Right ventricle myocardium inferior (tissue), 1 donor: ENCODE measurements at regions not wholly inside any gene's neighbourhood (a gene's known extent, or its start where the extent isn't known, plus 50 kb on each side); places are given as distances from the start of the nearest gene placed in this dataset.
A peak's percentile ranks its signal among the peaks of the same experiment; 100 is the strongest.

Source experiments
- ATAC-seq: fragments of 200-7000 bp; cut with Tn5 transposase; one replicate; pipeline ENCODE4 v1.9.1; 2020; ENCODE audit warnings: mild to moderate bottlenecking, moderate library complexity
- DNase-seq: peaks from one replicate; pipeline ENCODE4 v3.0.0; 2021; ENCODE audit errors: missing footprints
- intact Hi-C: fragments of 100-400 bp; cut with DNase I; formaldehyde crosslinking; loops from one replicate; pipeline ENCODE4 v1.11.0; 2022
- donor health status: DM: no; HTN: yes; CAD: no; lungs with severe emphysema.

DNA sequence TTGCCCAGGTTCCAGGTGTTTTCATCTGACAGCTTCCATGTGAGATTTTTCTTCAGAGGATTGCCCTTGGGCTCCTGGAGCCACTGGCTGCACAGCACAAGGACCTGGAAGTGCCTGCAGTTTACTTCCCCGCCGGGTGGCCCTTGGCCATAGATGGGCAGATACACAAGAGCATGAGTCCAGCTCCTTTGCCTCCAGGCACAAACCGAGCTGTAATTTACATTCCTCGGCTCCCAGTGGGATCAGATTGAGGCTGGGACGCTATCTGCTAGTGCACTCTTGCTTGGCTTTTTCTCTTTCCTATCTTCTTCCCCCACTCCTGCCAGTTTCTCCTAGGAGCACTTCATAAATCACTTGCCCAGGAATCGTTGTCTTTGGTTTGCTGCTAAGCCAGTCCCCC is 85.4 kb upstream of the RALY start:
- DNase-seq, result no peak
- intact Hi-C loops, result no loop called here
- ATAC-seq, result no peak

DNA sequence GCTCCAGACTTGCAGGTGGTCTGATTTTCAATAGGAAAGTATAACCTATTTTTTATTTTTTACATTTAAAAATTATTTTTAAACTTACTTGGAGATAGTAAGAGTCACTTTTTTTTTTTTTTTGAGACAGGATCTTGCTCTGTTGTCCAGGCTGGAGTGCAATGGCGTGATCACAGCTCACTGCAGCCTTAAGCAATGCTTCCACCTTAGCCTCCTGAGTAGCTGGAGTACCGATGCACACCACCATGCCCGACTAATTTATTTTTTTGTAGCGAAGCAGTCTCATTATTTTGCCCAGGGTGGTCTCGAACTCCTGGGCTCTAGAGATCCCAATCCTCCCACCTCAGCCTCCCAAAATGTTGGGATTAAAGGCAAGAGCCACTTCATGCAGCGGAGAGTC is 84.8 kb upstream of the RALY start:
- ATAC-seq (no peak), DNase-seq (no peak)
- intact Hi-C loops, result no loop called here

DNA sequence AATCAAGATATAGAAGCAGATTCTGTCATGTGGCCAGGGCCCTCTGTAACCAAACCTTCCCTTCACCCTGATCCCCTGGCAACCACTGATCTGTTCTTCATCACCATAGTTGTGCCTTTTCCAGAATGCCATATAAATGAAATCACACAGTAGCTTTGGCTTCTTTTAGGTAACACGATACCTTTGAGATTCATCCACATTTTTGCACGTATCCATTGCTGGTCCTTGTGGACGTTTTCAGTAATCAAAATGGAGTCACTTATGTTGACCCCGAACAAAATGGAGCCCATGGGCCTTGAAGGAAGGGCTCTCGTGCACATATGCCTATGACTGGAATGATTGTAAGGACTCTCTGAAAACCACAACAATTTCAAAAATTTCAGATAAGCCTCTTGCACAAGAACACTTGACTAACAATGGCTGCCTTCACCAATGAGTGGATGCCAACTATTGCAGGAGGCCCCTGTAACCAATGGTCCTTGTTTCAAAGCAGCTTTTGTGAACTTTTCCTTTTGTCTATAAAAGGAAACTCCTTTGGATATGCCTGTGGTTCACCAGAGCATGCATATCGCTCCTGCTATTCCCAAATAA is 84.3 kb upstream of the RALY start:
- intact Hi-C loops, result no loop called here
- ATAC-seq (peak; percentile 37), DNase-seq (no peak)

DNA sequence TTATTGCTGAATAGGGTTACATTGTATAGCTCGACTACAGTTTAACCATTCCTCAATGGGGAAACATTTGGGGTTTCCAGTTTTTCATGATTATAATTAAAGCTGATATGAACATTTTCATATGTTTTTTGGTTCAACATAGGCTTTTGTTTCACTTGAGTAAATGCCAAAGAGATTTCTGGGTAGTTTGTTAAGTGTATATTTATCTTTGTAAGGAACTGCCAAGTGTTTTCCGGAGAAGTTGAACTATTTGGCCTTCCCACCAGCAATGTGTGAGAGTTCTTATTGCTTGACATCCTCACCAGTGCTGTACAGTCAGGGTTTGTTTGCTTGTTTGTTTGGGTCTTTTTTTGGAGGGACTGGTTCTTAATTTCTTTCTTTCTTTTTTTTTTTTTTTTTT is 83.7 kb upstream of the RALY start:
- no peak for DNase-seq
- intact Hi-C loops, result no loop called here
- no peak for ATAC-seq

DNA sequence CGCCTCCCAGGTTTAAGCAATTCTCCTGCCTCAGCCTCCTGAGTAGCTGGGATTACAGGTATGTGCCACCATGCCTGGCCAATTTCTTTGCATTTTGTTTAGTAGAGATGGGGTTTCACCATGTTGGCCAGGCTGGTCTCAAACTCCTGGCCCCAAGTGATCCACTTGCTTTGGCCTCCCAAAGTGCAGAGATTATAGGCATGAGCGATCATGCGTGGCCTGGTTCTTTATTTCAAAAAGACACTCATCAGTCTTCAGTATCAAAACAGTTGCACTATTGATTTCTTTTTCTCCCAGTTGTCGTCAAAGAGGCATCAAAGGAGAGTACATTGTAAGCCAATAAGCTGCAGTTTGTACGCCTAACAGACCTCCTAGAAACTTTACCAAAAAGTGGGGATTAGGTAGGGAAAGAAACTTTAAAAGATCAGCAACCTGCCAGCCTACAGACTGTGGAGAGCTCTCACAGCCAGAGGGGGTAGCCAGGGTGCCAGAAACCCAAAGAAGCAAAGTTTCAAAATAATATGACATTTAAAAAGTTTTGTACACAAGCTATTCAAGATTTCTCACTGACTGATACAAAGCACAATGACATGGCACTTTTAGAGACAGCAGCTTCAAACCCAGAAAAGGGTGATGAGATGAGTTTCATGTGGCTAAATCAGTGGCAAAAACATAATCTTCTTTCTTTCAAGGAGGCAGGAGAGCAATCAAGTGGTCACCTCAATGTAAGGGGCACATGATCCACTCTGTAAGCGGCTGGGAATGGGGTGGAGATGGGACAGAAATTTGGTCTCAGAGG is 83.0 kb upstream of the RALY start:
- intact Hi-C loops, result no loop called here
- DNase-seq (no peak), ATAC-seq (no peak)

DNA sequence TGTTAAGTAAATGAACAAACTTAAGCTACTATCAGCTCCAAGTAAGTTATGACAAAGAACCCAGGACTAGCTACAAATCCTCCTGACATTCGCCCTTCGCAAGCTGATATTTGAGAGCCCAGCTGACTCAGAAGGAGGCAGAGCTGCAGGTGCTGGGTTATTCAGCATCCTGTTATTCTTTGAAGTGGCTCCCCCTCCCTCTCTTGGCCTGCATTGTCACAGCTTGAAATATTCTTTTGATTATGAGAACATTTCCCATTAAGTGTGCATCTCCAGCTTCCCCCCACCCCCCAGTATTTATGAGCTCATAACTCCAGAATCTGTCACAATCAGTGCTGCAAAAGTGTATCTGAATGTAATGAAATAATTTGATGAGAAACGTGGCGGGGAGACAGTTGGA is 78.8 kb upstream of the RALY start:
- intact Hi-C loops, result loop anchor here (5.0 kb wide), 1 partner anchor 152 kb away; no protein-coding TSS in a partner anchor
- DNase-seq, result no peak
- no peak for ATAC-seq

DNA sequence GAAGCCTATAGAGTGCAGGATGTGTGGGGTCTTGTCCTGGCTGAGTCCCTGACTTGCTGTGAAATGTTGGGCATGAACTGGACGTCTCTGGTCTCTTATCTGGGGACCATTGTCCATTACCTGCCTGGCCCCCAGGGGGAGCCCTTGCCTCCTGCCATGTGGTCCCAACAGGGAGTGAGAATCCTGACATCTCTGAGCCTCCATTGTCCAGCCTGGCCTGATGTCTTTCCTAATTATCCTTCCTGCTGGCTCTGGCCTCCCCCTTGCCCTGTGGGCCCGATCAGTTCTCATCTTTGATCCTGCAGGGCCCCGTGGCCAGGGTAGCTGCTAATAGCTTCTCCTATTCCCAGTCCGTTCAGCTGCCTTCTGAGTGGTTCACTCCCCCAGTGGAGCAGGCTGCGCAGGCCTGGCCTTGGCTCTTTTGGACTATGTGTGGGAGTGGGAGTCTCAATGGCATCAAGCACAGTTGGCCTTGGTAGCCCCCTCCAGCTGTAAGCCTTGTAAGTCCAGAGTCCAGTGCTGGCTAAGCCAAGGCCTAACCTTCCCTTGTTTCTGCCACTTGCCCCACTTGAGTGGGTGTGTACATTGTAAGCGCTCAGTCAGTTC is 77.9 kb upstream of the RALY start:
- peak; percentile 13 for ATAC-seq
- intact Hi-C loops, result loop anchor here (5.0 kb wide), 1 partner anchor 151 kb away; no protein-coding TSS in a partner anchor
- DNase-seq, result peak; percentile 72

DNA sequence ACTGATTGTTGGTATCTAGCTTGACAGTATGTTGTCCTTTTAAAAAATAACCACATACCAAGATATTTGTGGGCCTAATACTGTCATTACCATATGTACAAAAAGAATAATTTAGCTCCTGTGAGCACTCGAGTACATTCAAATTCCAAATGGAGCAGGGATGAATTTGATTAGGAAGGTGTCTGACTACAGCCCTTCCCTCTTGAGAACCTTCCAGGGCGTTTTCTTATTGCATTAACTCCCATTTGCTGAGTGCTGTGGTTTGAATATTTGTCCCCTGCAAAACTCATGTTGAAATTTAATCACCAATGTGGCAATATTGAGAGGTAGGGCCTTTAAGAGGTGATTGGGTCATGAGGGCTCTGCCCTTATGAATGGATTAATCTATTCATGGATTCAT is 76.9 kb upstream of the RALY start:
- no peak for DNase-seq
- intact Hi-C loops, result loop anchor here (5.0 kb wide), 1 partner anchor 151 kb away; no protein-coding TSS in a partner anchor

DNA sequence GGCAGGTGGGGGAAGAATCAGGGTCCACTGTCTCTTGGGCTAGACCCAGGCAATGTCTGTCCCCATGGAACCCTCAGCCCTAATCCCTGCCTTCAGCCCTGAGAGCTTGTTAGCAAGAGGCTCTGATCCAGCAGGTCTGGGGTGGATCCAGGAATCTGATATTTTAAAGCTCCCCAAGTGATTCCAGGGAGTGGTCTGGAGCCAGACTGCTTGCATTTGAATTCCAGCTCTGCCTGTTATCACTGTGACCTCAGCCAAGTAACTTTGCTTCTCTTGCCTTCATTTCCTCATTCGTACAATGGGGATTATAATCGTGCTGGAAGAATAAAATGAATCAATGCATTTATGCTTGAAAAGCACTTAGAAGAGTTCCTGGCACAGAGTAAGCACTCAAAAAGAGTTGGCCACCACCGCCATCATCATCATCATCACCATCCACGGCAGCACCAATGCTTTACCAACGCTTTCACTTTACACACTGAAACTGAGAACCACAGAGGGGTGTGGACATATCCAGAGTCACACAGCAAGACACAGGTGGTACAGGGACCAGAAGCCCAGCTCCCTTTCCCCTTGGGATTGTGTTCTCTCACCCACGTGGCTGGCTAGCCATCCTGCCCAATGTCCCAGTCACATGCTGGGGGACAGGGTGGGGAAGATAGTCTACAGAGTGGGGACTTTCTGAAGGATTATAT is 75.7 kb upstream of the RALY start:
- DNase-seq, result no peak
- peak; percentile 52 for ATAC-seq
- intact Hi-C loops, result loop anchor here (5.0 kb wide), 1 partner anchor 149 kb away; no protein-coding TSS in a partner anchor

More for the DNA sequence above, 76.9 kb upstream of the RALY start:
- ATAC-seq, result no peak

DNA sequence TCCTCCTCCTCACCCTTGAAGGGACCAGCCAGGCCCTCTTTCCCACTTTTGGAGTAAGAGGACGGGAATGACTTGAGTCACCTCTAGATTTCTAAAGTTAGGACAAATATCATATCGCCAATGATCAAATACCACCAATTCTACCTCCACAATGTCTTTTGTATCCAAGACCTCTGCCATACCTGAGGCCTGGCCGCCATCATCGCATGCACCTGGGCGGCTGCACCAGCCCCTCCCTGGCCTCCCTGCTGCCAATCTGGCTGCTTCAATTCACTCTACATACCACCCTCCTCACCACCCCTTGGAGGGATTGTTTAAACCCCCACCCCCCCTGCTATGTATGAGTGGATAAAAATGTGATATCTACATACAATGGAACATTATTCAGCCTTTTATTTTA is 75.0 kb upstream of the RALY start:
- ATAC-seq (no peak), DNase-seq (no peak)
- intact Hi-C loops, result loop anchor here (5.0 kb wide), 1 partner anchor 149 kb away; no protein-coding TSS in a partner anchor

DNA sequence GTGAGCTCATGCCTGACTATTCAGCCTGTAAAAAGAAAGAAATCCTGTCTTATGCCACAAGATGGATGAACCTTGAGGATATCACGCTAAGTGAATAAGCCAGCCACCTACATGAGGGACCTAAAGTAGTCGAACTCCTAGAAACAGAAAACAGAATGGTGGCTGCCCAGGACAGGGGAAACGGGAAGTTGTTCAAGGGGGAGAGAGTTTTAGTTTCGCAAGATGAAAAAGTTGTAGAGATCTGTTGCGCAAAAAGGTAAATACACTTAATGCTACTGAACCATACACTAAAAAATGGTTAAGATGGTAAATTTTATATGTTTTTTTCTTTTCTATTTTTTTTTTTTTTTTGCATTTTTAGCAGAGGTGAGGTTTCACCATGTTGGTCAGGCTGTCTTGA is 74.1 kb upstream of the RALY start:
- DNase-seq (no peak), ATAC-seq (no peak)
- intact Hi-C loops, result loop anchor here (5.0 kb wide), 1 partner anchor 148 kb away; no protein-coding TSS in a partner anchor

DNA sequence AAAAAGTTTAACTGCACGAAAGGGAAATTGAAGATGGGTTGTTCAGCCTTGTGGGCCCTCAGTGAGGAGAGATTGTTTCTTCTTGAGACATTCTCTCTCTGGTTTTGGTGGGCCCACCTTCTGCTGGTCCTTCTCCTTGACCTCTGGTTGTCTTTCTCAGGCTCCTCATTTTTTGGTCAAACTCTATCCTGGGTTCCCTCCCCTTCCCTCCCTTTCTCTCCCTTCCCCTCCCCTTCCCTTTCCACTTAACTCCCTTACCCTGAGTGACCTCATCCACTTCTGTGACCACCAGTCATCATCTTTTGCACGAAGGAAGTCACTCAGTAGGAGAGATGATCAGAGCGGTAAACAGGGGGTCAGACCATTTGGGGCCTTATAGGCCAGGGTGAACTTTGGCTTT is 71.5 kb upstream of the RALY start:
- ATAC-seq (no peak), DNase-seq (no peak)
- intact Hi-C loops, result no loop called here

DNA sequence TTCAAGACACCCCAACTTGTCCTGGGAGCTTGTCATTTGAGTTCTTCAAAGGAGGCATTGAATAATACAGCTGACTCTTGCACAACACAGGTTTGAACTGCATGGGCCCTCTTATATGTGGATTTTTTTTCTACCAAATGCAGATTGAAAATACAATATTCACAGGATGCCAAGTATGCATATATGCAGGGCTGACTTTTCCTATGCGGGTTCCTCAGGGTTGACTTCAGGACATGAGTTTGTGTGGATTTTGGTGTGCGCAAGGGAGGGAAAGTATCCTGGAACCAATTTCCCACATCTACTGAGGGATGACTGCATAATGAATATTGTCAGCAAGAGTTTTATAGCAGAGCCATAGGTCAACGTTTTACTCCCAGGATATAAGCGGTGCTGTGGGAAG is 70.0 kb upstream of the RALY start:
- intact Hi-C loops, result no loop called here
- no peak for DNase-seq
- ATAC-seq, result no peak

DNA sequence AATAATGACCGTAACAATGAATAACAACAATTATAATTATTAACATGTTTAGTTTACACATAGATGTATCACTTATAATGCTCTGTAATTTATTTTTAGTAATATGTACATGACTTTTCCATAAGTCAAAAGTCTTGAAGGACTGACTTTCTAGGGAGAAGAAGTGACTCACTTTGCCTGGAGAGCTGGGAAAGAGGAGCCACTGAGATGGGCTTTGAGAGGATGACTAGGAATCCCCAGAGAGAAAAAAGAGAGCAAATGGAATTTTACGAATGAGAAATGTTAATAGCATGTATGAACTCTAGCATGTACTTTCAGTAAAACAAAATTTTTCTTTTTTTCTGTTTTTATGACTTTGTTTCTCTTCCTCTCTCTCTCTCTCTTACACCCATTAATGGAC is 67.8 kb upstream of the RALY start:
- DNase-seq, result no peak
- no peak for ATAC-seq
- intact Hi-C loops, result no loop called here

DNA sequence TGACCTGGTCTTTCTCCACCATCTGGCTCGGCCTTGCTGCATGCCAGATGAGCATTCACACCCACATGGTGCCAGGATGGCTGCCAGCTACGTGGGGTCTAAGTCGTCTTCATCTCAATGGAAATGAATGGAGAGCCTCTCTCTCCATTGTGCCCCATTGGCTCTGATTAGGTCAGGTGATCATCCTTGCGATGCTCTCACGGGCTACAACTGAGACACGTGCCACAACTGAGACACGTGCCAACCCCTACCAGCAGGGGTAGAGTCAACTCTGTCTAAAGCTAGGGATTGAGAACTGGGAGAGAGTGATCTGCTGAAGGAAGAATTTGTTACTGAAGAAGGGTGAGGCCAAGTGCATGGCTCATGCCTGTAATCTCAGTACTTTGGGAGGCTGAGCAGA is 67.3 kb upstream of the RALY start:
- intact Hi-C loops, result no loop called here
- DNase-seq (no peak), ATAC-seq (no peak)

DNA sequence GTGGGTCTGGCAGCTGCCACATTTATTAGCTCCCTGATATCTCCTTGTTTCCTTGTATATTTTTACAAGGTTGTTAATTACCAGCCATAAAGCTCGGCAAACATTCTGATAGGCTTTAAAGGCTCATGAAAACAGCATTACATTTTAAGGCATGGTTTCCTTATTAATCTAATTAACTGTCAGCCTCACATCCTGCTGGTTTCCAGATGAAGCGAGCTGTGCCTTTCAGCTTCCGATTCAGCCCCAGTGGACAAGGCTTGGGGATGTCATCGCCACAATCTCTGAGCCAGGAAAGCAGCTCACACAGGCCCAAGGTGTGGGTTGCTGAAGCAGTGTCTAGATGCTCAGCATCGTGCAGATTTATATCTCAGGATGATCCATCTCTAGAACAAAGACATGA is 66.0 kb upstream of the RALY start:
- intact Hi-C loops, result no loop called here
- DNase-seq (no peak), ATAC-seq (no peak)

DNA sequence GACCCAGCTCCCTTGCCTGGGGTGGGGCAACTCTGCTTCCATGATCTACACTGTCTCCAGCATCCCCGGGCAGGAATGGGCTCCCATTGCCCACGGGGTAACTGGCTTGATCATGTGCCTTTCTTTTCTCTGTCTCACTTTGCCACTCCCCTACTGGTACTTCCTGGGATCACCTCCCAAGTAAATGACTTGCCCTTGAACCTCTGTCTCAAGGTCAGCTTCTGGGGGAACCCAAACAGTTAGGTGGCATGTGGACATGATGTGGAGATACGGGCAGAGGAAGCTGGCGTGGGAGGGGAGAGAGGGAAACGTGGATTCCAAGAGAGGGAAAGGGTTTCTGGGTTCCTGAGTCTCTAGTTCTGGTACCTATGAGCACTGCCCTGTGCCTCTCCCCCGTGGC is 63.8 kb upstream of the RALY start:
- no peak for ATAC-seq
- intact Hi-C loops, result no loop called here
- DNase-seq, result no peak

DNA sequence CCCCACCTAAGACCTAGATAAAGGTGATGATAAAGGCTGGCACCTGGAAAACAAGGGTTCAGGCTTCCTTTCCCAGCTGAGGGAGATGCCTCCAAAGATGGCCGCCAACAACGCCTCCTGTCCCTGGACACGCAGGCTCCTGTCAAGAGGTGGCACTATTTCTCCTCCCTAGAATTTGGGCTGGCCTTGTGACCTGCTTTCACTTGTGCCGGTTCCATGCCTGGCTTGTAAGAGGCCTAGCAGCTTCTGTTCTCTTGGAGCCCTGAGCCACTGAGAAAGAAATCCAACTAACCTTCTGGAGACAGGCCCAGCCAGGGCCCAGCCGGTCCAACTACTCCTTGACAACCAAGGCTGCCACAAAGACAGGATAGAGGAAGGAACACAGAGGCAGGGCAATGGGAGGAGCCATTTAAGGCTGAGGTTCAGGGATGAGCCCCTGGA is 60.2 kb upstream of the RALY start:
- peak; percentile 92 for ATAC-seq
- intact Hi-C loops, result loop anchor here (1.0 kb wide), 2 partner anchors 137 to 196 kb away; no protein-coding TSS in a partner anchor

DNA sequence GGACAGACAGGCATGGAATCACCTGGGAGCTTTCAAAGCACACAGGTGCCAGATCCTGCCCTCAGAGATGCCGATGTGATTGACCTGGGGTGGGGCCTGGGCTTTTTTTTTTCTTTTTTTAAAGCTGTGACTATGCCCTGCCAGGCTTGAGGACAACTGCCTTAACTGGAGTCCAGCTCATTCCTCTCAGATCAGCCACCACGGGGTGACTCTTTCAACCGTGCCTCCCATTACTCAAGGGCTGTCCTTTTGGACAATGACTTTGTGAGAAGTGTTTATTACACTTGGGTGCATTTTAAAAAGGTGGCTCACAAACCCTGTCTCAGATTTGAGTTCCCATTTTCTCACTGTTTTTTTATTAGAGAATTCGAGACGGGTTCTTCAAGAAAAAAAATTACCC is 57.1 kb upstream of the RALY start:
- DNase-seq (no peak), ATAC-seq (no peak)
- intact Hi-C loops, result no loop called here

More for the DNA sequence above, 60.2 kb upstream of the RALY start:
- peak; percentile 73 for DNase-seq
